ENCODE measurements at regions not wholly inside any gene's neighbourhood (a gene's known extent, or its start where the extent isn't known, plus 50 kb on each side); places are given as distances from the start of the nearest gene placed in this dataset.
"Not testable (repeated sequence)": the region's sequence is repeated elsewhere in the genome, so short reads cannot be mapped to it uniquely, and the experiment has no call there.

DNA sequence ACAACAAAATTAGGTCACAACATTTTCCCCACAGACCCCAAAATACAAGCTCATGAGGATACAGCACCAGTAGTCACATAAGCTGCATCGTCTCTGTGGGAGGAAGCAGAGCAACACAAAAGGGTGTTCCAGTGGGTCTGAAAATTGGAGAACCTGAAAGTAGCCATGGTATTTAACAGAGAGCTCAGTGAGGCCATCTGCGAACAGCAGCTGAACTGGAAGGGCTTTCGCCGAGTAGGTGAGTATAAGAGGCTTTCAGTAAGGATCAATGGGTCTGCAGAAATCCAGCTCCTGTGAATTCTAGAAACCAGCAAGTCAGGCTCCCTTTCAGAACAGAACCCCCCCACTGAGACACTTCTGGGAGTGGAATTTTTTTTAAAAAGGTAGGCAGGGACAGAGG, 120.0 kb upstream of the RREB1 start:
- TF ChIP-seq, protein P1, sequence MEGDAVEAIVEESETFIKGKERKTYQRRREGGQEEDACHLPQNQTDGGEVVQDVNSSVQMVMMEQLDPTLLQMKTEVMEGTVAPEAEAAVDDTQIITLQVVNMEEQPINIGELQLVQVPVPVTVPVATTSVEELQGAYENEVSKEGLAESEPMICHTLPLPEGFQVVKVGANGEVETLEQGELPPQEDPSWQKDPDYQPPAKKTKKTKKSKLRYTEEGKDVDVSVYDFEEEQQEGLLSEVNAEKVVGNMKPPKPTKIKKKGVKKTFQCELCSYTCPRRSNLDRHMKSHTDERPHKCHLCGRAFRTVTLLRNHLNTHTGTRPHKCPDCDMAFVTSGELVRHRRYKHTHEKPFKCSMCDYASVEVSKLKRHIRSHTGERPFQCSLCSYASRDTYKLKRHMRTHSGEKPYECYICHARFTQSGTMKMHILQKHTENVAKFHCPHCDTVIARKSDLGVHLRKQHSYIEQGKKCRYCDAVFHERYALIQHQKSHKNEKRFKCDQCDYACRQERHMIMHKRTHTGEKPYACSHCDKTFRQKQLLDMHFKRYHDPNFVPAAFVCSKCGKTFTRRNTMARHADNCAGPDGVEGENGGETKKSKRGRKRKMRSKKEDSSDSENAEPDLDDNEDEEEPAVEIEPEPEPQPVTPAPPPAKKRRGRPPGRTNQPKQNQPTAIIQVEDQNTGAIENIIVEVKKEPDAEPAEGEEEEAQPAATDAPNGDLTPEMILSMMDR (IDR thresholded peaks at IDR 0.05) = no peak
- no peak for DNase-seq (ENCODE audit: low spot score)
- no peak for ATAC-seq (ENCODE audit: low FRiP score)

GRCh38 chr6:6990059-6990458, 117.7 kb upstream of the RREB1 start:
- ATAC-seq (ENCODE audit: low FRiP score); DNase-seq (ENCODE audit: low spot score): not testable (repeated sequence)

DNA sequence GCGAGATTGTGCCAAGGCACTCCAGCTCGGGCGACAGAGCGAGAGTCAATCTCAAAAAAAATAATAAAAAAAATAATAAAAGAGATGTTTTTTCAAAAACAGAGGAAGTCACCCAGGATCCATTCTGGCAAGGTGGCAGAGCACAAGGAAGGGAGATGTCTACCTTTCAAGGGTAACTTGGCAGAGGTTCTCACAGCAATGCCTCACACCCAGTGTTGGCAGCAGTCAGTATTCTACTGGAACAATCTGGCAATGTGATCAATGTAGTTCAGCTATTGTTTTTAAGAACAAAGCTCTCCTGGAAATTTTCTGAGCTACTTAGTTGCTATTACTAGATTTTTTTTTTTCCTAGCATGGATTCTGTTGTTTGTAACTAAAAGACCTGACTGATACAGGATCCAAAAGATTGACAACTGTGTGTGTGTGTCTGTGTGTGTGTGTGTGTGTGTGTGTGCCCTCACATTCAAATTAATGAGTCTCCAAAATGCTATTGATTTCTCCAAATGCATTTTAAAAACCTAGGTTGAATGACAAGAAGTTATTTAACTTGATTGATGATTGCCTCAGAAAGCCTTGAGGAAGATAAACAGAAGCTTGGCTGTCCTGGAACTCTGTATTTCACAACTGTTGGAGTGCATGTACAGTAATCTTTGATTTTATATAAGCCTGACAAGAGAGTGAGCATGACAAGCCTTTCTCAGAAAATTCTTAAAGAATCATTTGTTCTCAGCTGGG, 114.1 kb upstream of the RREB1 start:
- DNase-seq (ENCODE audit: low spot score) (no peak), ATAC-seq (ENCODE audit: low FRiP score) (no peak)
- TF ChIP-seq, protein P1 (IDR thresholded peaks at IDR 0.05) = no peak

GRCh38 chr6:6994796-6995195, 113.0 kb upstream of the RREB1 start:
- ATAC-seq (ENCODE audit: low FRiP score) (no peak), DNase-seq (ENCODE audit: low spot score) (no peak)
- TF ChIP-seq, protein P1 (IDR thresholded peaks at IDR 0.05) = no peak

DNA sequence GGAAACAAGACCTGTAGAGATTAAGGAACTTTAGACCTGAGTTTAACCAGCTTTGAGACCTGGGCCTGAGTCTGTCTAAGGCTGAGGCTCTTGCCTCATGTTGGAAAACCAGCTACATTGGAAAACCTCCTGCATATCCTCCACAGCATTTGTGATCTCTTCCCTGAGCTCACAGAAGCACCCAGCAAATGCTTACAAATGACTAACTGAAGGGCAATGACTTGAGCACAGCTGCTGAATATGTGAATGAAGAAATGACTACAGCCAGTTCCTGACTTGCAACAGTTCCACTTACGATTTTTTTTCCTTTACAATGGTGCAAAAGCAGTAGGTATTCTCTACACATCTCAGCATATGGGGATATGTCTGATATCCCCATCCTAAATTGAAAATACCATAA, 112.4 kb upstream of the RREB1 start:
- ATAC-seq (ENCODE audit: low FRiP score) = no peak
- DNase-seq (ENCODE audit: low spot score) = no peak
- TF ChIP-seq, protein P1 (IDR thresholded peaks at IDR 0.05) = no peak

DNA sequence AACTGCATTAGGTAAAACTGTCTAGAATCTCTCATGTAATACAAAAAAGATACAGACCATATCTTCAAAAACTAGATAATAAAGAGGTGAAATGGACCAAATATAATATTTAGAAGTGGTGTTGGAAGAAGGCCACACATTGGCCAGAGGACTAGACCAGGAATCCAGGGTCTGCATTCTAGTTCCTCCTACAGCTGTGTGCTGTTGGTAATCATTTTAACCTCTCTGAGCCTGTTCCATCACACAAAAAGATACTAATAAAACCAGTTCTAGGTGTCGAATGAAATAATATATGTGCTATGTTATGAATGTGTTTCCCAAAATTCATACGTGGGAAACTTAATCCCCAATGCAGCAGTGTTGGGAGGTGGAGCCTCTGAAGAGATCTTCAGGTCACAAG, 111.6 kb upstream of the RREB1 start:
- TF ChIP-seq, protein P1 (IDR thresholded peaks at IDR 0.05) = no peak
- DNase-seq (ENCODE audit: low spot score) = no peak
- no peak for ATAC-seq (ENCODE audit: low FRiP score)

DNA sequence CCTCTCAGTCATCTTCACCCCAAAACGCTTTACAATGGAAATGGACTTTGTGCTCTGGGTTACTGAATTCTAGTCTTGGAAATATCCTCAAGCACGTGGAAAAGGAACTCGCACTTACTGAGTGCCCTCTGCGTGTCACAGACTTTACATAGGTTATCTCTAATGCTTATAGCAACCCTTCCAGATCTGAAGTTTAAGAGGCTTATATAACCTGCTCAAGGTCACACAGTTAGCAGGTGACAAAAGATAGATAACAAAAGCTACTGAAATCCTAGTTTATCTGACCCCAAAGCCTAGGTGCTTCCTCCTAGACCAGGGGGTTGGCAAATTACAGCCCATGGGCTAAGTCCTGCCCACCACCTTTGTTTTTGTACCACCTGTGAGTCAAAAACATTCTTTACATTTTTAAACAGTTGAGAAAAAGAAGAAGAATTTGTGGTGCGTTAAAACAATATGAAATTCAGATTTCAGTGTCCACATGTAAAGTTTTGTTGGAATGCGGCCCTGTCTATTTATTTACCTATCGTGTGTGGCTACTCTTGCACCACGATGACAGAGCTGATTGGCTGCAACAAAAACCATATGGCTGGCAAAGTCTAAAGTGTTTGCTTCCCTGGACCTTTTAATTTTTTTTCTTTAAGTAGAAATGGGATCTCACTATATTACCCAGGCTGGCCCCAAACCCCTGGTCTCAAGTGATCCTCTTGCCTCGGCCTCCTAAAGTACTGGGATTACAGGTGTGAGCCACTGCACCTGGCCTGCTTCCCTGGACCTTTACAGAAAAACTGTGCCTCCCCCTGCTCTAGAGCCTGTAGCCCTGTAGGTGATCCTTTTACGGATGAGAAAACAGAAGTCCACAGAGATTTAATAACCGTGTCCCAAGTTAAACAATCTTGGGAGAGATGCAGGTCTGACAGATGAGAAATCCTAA, 110.2 kb upstream of the RREB1 start:
- no peak for DNase-seq (ENCODE audit: low spot score)
- ATAC-seq (ENCODE audit: low FRiP score) = no peak
- TF ChIP-seq, protein P1 (IDR thresholded peaks at IDR 0.05) = no peak
